ENCODE measurements at regions not wholly inside any gene's neighbourhood (a gene's known extent, or its start where the extent isn't known, plus 50 kb on each side); places are given as distances from the start of the nearest gene placed in this dataset.

GRCh38 chr15:91630090-91630489 is 223.4 kb upstream of the SLCO3A1 start:
- TF ChIP-seq CTCF (IDR thresholded peaks at IDR 0.05): no peak
- no peak for TF ChIP-seq POLR2A (IDR thresholded peaks at IDR 0.05)

All from testis (tissue), 2 donors.